Activated naive CD8-positive, alpha-beta T cell treated with anti-CD3 and anti-CD28 coated beads, Interleukin-2, amount 10 ng/mL, durations not matched to agents 7 days and 5 days (primary cell): ENCODE measurements at regions not wholly inside any gene's neighbourhood (a gene's known extent, or its start where the extent isn't known, plus 50 kb on each side); places are given as distances from the start of the nearest gene placed in this dataset.

Experiments
- ATAC-seq: fragments of 150-1000 bp; cut with Tn5 transposase; one replicate; pipeline ENCODE4 v1.10.0; 2021; ENCODE audit warnings: low read depth, moderate library complexity
- POLR2A ChIA-PET: fragments of 350-600 bp; sonication (Branson Sonifier 250); formaldehyde crosslinking; loops from one replicate; lab custom pipeline; 2021; ENCODE audit warnings: antibody characterized with exemption; lab: Charles Lee
- DNase-seq: peaks from one replicate; pipeline ENCODE4 v3.0.0; 2021
- H3K27ac Mint-ChIP-seq: one replicate; pipeline ENCODE4 v1.8.0; 2022; ENCODE audit warnings: mild to moderate bottlenecking, mixed read lengths
- H3K27me3 Mint-ChIP-seq: one replicate; pipeline ENCODE4 v1.8.0; 2022; ENCODE audit warnings: mild to moderate bottlenecking, moderate library complexity, mixed read lengths
- H3K36me3 Mint-ChIP-seq: one replicate; pipeline ENCODE4 v1.8.0; 2021; ENCODE audit warnings: mild to moderate bottlenecking, mixed read lengths
- H3K4me1 Mint-ChIP-seq: one replicate; pipeline ENCODE4 v1.8.0; 2021; ENCODE audit warnings: mixed read lengths
- H3K4me3 Mint-ChIP-seq: one replicate; pipeline ENCODE4 v1.8.0; 2022; ENCODE audit warnings: mild to moderate bottlenecking, moderate library complexity, mixed read lengths
- H3K9me3 Mint-ChIP-seq: one replicate; pipeline ENCODE4 v1.8.0; 2021; ENCODE audit warnings: mixed read lengths

GRCh38 chr12:69189378-69189978 lies 49.9 kb upstream of the CPSF6 start:
- Mint-ChIP-seq H3K4me1 (no peaks in the 10 kb centered on the region), H3K4me3 (no peak overlapping the region), H3K9me3 (peaks cover 18% of the 10 kb centered on the region), H3K36me3 (no peaks in the 10 kb centered on the region), H3K27me3 (no peaks in the 10 kb centered on the region), H3K27ac (no peak overlapping the region)
- DNase-seq (no peak), ATAC-seq (no peak)
- POLR2A ChIA-PET: no interaction called here
